Duodenal mucosa (tissue), 2 donors: ENCODE measurements at regions not wholly inside any gene's neighbourhood (a gene's known extent, or its start where the extent isn't known, plus 50 kb on each side); places are given as distances from the start of the nearest gene placed in this dataset.

Experiments
- H3K27ac ChIP-seq: one replicate; pipeline ENCODE4 v1.7.0; 2013; ENCODE audit warnings: low read depth, low read length
- H3K27me3 ChIP-seq, 2 donors: one replicate each; pipeline ENCODE4 v1.7.0; 2013; ENCODE audit warnings: low read length in 2 of 2, control low read depth in 1 of 2; ENCODE audit not compliant: insufficient read depth in 2 of 2, control insufficient read depth in 1 of 2
- H3K36me3 ChIP-seq, 2 donors: one replicate each; pipeline ENCODE4 v1.7.0; 2013; ENCODE audit warnings: low read length in 2 of 2, control low read depth in 1 of 2; ENCODE audit not compliant: insufficient read depth in 2 of 2, control insufficient read depth in 1 of 2
- H3K4me1 ChIP-seq, 2 donors: one replicate each; pipeline ENCODE4 v1.7.0; 2013; ENCODE audit warnings: low read length in 2 of 2, control low read depth in 1 of 2; ENCODE audit not compliant: insufficient read depth in 2 of 2, control insufficient read depth in 1 of 2
- H3K4me3 ChIP-seq, 2 donors: one replicate each; pipeline ENCODE4 v1.7.0; 2013; ENCODE audit warnings: low read length in 2 of 2, low read depth in 1 of 2
- H3K9ac ChIP-seq, 2 donors: one replicate each; pipeline ENCODE4 v1.7.0; 2013; ENCODE audit warnings: low read length in 2 of 2, low read depth in 1 of 2
- H3K9me3 ChIP-seq, 2 donors: one replicate each; pipeline ENCODE4 v1.7.0; 2013; ENCODE audit warnings: low read length in 2 of 2, control low read depth in 1 of 2; ENCODE audit not compliant: control insufficient read depth in 1 of 2

DNA sequence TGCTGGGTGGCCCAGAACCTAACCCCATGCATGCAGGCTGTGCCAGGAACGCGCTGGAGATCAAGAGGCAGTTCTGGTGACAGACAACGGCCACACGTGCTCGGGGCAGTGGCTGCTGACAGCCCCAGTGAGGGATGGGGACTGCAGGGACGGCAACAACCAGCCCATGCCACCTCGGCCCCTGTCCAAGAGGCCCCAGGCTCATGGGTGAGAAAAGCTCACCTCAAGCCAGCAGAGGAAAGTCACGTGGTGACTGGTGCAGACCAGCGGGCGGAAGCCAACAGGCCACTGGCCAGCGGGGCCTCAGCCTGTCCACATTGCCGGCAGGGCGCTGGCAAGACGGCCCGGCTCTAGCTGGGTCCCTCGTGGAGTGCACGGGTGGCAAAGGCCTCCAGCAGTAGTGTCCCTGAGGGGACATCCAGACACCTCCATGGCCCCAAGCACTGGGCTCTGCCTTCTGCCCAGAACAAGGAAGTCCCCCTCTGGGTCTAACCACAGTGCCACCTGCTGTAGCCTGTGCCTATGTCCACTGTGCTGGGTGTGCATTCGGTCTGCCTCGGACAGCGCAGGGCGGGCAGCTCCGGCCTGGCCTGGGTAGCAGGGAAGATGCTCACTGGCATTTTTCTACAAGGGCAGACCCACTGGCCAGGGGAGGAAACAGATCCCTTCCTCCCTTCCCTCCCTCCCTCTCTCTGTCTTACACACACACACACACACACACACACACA lies 134.1 kb downstream of the NCOR2 start:
- no peak overlapping the region for H3K27ac ChIP-seq
- no peak overlapping the region for H3K9ac ChIP-seq
- H3K27me3 ChIP-seq: no peaks in the 10 kb centered on the region
- peaks cover 0 to 40% of the 10 kb centered on the region in 2 donors for H3K36me3 ChIP-seq
- H3K4me3 ChIP-seq: no peak overlapping the region
- no peaks in the 10 kb centered on the region for H3K9me3 ChIP-seq
- peaks cover 0 to 20% of the 10 kb centered on the region in 2 donors for H3K4me1 ChIP-seq

GRCh38 chr12:124432376-124432775 lies 135.0 kb downstream of the NCOR2 start:
- Histone ChIP-seq H3K9me3 (no peaks in the 10 kb centered on the region), H3K27ac (no peak overlapping the region), H3K36me3 (peaks cover 0 to 41% of the 10 kb centered on the region in 2 donors), H3K4me1 (peaks cover 0 to 25% of the 10 kb centered on the region in 2 donors), H3K27me3 (no peaks in the 10 kb centered on the region), H3K9ac (no peak overlapping the region), H3K4me3 (no peak overlapping the region)

GRCh38 chr12:124431971-124432370 lies 135.4 kb downstream of the NCOR2 start:
- H3K9me3 ChIP-seq: no peaks in the 10 kb centered on the region
- peaks cover 0 to 29% of the 10 kb centered on the region in 2 donors for H3K4me1 ChIP-seq
- no peaks in the 10 kb centered on the region for H3K27me3 ChIP-seq
- H3K4me3 ChIP-seq: no peak overlapping the region
- peaks cover 0 to 38% of the 10 kb centered on the region in 2 donors for H3K36me3 ChIP-seq
- H3K9ac ChIP-seq: no peak overlapping the region
- no peak overlapping the region for H3K27ac ChIP-seq

DNA sequence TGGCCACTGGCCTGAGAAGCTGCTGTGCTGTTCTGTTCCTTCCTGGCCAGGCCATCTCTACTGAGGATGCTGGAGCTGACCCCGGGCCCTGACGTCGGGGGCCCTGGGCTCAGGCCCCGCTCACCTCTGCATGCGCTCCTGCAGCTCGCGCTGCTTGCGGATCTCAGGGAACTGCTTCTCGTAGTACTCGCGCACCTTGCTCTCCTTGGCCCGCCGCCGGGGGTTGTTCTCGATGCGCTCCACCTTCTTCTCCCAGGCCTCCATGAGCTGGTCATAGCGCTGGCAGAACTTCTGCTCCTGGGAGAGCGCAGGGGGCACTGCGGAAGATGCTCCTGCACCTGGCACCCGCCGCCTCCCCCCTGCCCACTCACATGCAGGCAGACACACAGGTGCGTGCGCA lies 135.6 kb downstream of the RFLNA start:
- Histone ChIP-seq H3K4me3 (no peak overlapping the region), H3K27me3 (no peaks in the 10 kb centered on the region), H3K36me3 (peaks cover 9 to 52% of the 10 kb centered on the region in 2 donors), H3K4me1 (peaks cover 0 to 36% of the 10 kb centered on the region in 2 donors), H3K9me3 (no peaks in the 10 kb centered on the region), H3K9ac (no peak overlapping the region), H3K27ac (no peak overlapping the region)

GRCh38 chr12:124429535-124429934 lies 134.6 kb downstream of the RFLNA start:
- no peak overlapping the region for H3K4me3 ChIP-seq
- H3K27me3 ChIP-seq: no peaks in the 10 kb centered on the region
- peaks cover 13 to 56% of the 10 kb centered on the region in 2 donors for H3K36me3 ChIP-seq
- H3K9ac ChIP-seq: no peak overlapping the region
- no peak overlapping the region for H3K27ac ChIP-seq
- H3K4me1 ChIP-seq: peaks cover 0 to 36% of the 10 kb centered on the region in 2 donors
- no peaks in the 10 kb centered on the region for H3K9me3 ChIP-seq

DNA sequence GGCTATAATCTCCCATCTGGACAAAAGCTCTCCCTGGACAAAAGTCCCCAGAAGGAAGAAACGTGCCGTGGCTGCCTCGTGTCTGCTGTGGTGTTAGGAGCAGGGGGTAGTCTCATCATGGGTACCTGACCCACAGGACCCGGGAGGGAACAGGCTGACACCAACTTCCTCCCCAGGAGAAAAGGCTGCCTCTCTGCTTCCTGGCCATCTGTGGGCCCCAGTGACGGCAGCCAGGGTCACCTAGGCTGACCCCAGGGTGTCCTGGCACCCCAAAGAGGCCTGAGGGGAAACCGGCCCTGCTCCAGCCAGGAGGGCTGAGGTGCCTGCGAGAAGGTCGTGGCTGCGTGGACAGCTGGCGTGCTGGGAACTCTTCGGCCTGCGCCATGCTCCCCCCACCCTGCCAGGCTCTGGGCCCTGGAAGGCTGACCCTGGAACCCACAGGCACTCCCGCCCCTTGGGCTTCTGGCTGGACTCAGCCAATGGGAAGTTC lies 133.9 kb downstream of the RFLNA start:
- Histone ChIP-seq H3K9ac (no peak overlapping the region), H3K36me3 (peaks cover 17 to 59% of the 10 kb centered on the region in 2 donors), H3K27me3 (no peaks in the 10 kb centered on the region), H3K27ac (peak overlapping the region; percentile 49), H3K9me3 (no peaks in the 10 kb centered on the region), H3K4me3 (no peak overlapping the region), H3K4me1 (peaks cover 4 to 37% of the 10 kb centered on the region in 2 donors)

- Histone ChIP-seq H3K27me3 (no peaks in the 10 kb centered on the region), H3K9me3 (no peaks in the 10 kb centered on the region), H3K4me1 (peaks cover 9 to 43% of the 10 kb centered on the region in 2 donors), H3K4me3 (no peak overlapping the region), H3K27ac (peak overlapping the region; percentile 67), H3K36me3 (peaks cover 17 to 57% of the 10 kb centered on the region in 2 donors), H3K9ac (no peak overlapping the region)
Measured at GRCh38 chr12:124428136-124428791, 133.4 kb downstream of the RFLNA start.

GRCh38 chr12:124426594-124427555 lies 132.0 kb downstream of the RFLNA start:
- Histone ChIP-seq H3K4me1 (peaks cover 21 to 50% of the 10 kb centered on the region in 2 donors), H3K9ac (no peak overlapping the region), H3K9me3 (no peaks in the 10 kb centered on the region), H3K27me3 (no peaks in the 10 kb centered on the region), H3K36me3 (peaks cover 17 to 52% of the 10 kb centered on the region in 2 donors), H3K4me3 (no peak overlapping the region), H3K27ac (no peak overlapping the region)

- Histone ChIP-seq H3K36me3 (peaks cover 21 to 53% of the 10 kb centered on the region in 2 donors), H3K4me1 (peaks cover 22 to 50% of the 10 kb centered on the region in 2 donors)
Measured at GRCh38 chr12:124425667-124426066, 130.8 kb downstream of the RFLNA start.

More at GRCh38 chr12:124425667-124426066, 130.8 kb downstream of the RFLNA start:
- no peaks in the 10 kb centered on the region for H3K9me3 ChIP-seq
- no peak overlapping the region for H3K9ac ChIP-seq
- H3K27ac ChIP-seq: no peak overlapping the region
- H3K4me3 ChIP-seq: no peak overlapping the region
- no peaks in the 10 kb centered on the region for H3K27me3 ChIP-seq
